ENCODE measurements at regions not wholly inside any gene's neighbourhood (a gene's known extent, or its start where the extent isn't known, plus 50 kb on each side); places are given as distances from the start of the nearest gene placed in this dataset.

- DNase-seq (ENCODE audit: low read depth in 4 of 4, low spot score in 2 of 4): no peak
Observed at GRCh38 chr2:57536535-57537231, 509.9 kb upstream of the VRK2 start.

- DNase-seq (ENCODE audit: low read depth in 4 of 4, low spot score in 2 of 4): no peak
Observed at GRCh38 chr2:57539761-57540160, 506.8 kb upstream of the VRK2 start.

GRCh38 chr2:57542081-57542480 lies 504.5 kb upstream of the VRK2 start:
- no peak for DNase-seq (ENCODE audit: low read depth in 4 of 4, low spot score in 2 of 4)

GRCh38 chr2:57543211-57543610 lies 503.4 kb upstream of the VRK2 start:
- no peak for DNase-seq (ENCODE audit: low read depth in 4 of 4, low spot score in 2 of 4)

- no peak for DNase-seq (ENCODE audit: low read depth in 4 of 4, low spot score in 2 of 4)
Observed at GRCh38 chr2:57544624-57545023, 502.0 kb upstream of the VRK2 start.

- no peak for DNase-seq (ENCODE audit: low read depth in 4 of 4, low spot score in 2 of 4)
Observed at GRCh38 chr2:57546478-57546877, 500.1 kb upstream of the VRK2 start.

GRCh38 chr2:57549642-57550102 lies 496.9 kb upstream of the VRK2 start:
- no peak for DNase-seq (ENCODE audit: low read depth in 4 of 4, low spot score in 2 of 4)

GRCh38 chr2:57550912-57551311 lies 495.7 kb upstream of the VRK2 start:
- no peak for DNase-seq (ENCODE audit: low read depth in 4 of 4, low spot score in 2 of 4)

- no peak for DNase-seq (ENCODE audit: low read depth in 4 of 4, low spot score in 2 of 4)
Observed at GRCh38 chr2:57552885-57553284, 493.7 kb upstream of the VRK2 start.

GRCh38 chr2:57554348-57554747 lies 492.3 kb upstream of the VRK2 start:
- DNase-seq (ENCODE audit: low read depth in 4 of 4, low spot score in 2 of 4): no peak

GRCh38 chr2:57558312-57558711 lies 488.3 kb upstream of the VRK2 start:
- DNase-seq (ENCODE audit: low read depth in 4 of 4, low spot score in 2 of 4): no peak

- DNase-seq (ENCODE audit: low read depth in 4 of 4, low spot score in 2 of 4): no peak
Observed at GRCh38 chr2:57562495-57562894, 484.1 kb upstream of the VRK2 start.

GRCh38 chr2:57563015-57563414 lies 483.6 kb upstream of the VRK2 start:
- no peak for DNase-seq (ENCODE audit: low read depth in 4 of 4, low spot score in 2 of 4)

- no peak for DNase-seq (ENCODE audit: low read depth in 4 of 4, low spot score in 2 of 4)
Observed at GRCh38 chr2:57567245-57567644, 479.4 kb upstream of the VRK2 start.

GRCh38 chr2:57569396-57569795 lies 477.2 kb upstream of the VRK2 start:
- DNase-seq (ENCODE audit: low read depth in 4 of 4, low spot score in 2 of 4): no peak

GRCh38 chr2:57570961-57571360 lies 475.6 kb upstream of the VRK2 start:
- DNase-seq (ENCODE audit: low read depth in 4 of 4, low spot score in 2 of 4): no peak

- DNase-seq (ENCODE audit: low read depth in 4 of 4, low spot score in 2 of 4): no peak
Observed at GRCh38 chr2:57575700-57576268, 470.8 kb upstream of the VRK2 start.

GRCh38 chr2:57576983-57577382 lies 469.6 kb upstream of the VRK2 start:
- no peak for DNase-seq (ENCODE audit: low read depth in 4 of 4, low spot score in 2 of 4)

GRCh38 chr2:57597940-57598339 lies 448.7 kb upstream of the VRK2 start:
- DNase-seq (ENCODE audit: low read depth in 4 of 4, low spot score in 2 of 4): no peak

- no peak for DNase-seq (ENCODE audit: low read depth in 4 of 4, low spot score in 2 of 4)
Observed at GRCh38 chr2:57598551-57598950, 448.1 kb upstream of the VRK2 start.

GRCh38 chr2:57602733-57603132 lies 443.9 kb upstream of the VRK2 start:
- DNase-seq (ENCODE audit: low read depth in 4 of 4, low spot score in 2 of 4): no peak

- no peak for DNase-seq (ENCODE audit: low read depth in 4 of 4, low spot score in 2 of 4)
Observed at GRCh38 chr2:57614988-57615387, 431.6 kb upstream of the VRK2 start.
